Mesodermal cell (in vitro differentiated cells): ENCODE measurements at regions not wholly inside any gene's neighbourhood (a gene's known extent, or its start where the extent isn't known, plus 50 kb on each side); places are given as distances from the start of the nearest gene placed in this dataset.

ENCODE experiments used
- H3K27ac ChIP-seq: 2 replicates; pipeline ENCODE4 v1.7.0; 2013; ENCODE audit warnings: mild to moderate bottlenecking, low read depth, low read length, moderate library complexity; ENCODE audit not compliant: severe bottlenecking
- H3K36me3 ChIP-seq: 2 replicates; pipeline ENCODE4 v1.7.1; 2013; ENCODE audit warnings: mild to moderate bottlenecking, low read length, moderate library complexity; ENCODE audit not compliant: control insufficient read depth, insufficient read depth
- H3K4me1 ChIP-seq: one replicate; pipeline ENCODE4 v1.7.1; 2013; ENCODE audit warnings: mild to moderate bottlenecking, low read length; ENCODE audit not compliant: insufficient read depth, control insufficient read depth, poor library complexity, severe bottlenecking
- H3K4me3 ChIP-seq: 2 replicates; pipeline ENCODE4 v1.7.0; 2013; ENCODE audit warnings: low read length, control low read depth, mild to moderate bottlenecking; ENCODE audit not compliant: insufficient read depth, poor library complexity, severe bottlenecking; ENCODE audit errors: extremely low read depth
- H3K9me3 ChIP-seq: 2 replicates; pipeline ENCODE4 v1.7.1; 2013; ENCODE audit warnings: mild to moderate bottlenecking, low read length, moderate library complexity; ENCODE audit not compliant: control insufficient read depth
- WGBS, 2 experiments: methylation state at CpG; one replicate each; pipeline ENCODE4 v1.1.5; 2013; ENCODE audit warnings: missing lambda C conversion rate in 2 of 2; ENCODE audit not compliant: insufficient coverage in 2 of 2; 5-methylcytosine and 5-hydroxymethylcytosine counted together

DNA sequence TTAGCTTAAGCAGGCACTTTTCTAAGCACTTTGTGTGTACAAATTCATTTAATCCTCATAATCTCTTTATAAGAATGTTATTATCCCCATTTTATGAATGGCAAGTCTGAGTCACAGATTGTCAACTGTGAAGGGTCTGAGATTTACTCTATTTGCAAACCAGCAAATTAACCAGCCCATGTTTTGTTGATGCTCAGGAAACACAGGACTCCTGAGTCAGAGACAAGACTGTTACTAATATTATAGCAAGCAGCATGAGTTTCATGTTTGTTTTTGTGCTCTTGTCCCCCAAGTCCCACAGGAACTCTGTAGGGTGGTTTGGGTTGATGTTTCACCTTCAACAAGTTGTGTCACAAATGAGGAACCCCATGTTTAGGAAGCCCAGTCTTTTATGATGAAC lies 182.0 kb upstream of the PPP1R3A start:
- Histone ChIP-seq H3K27ac (no peak overlapping the region), H3K4me1 (peaks cover 5% of the 10 kb centered on the region), H3K36me3 (no peaks in the 10 kb centered on the region)

DNA sequence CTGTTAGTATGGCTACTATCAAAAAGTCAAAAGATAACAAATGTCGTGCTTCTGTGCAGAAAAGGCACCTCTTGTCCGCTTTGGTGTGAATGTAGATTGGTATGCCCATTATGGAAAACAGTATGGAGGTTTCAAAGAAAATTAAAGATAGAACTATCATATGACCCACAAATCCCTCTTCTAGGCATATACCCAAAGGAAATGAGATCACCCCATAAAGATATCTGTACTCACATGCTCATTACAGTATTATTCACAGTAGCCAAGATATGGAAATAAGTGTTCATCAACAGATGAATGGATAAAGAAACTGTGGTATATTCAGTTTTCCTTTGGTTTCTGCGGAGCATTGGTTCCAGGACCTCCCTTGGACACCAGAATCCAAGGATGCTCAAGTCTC lies 180.5 kb upstream of the PPP1R3A start:
- WGBS, 2 experiments, result 86 to 100% methylated on average over 1 to 2 of the region's 3 CpGs
- Histone ChIP-seq H3K4me1 (peaks cover 5% of the 10 kb centered on the region), H3K27ac (no peak overlapping the region), H3K36me3 (no peaks in the 10 kb centered on the region), H3K9me3 (no peaks in the 10 kb centered on the region), H3K4me3 (no peak overlapping the region)

More for the DNA sequence above, 182.0 kb upstream of the PPP1R3A start:
- Histone ChIP-seq H3K4me3 (no peak overlapping the region), H3K9me3 (no peaks in the 10 kb centered on the region)

DNA sequence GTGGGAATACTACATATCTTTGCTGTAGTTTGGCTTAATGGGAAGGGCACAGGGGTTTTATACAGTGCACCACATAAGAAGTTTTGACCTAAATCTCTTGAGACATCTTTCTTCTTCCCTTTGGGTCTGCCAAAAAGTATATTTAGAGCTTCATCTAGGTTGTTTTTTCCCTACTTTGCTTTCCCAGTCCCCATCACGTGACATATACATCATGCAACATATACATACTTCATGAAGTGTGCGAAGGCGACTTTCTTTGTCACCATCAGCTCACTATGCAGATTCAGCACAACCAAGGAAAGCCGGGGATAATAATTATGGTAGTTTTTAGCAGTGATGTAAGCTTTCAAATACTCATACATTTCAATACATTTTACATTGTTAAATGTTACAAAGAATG lies 177.1 kb upstream of the PPP1R3A start:
- H3K4me3 ChIP-seq, result no peak overlapping the region
- H3K9me3 ChIP-seq, result no peaks in the 10 kb centered on the region
- H3K36me3 ChIP-seq, result no peaks in the 10 kb centered on the region
- no peak overlapping the region for H3K27ac ChIP-seq
- H3K4me1 ChIP-seq, result peaks cover under 1% of the 10 kb centered on the region
- no CpG with 5 or more reads among the region's 4 CpGs for WGBS, 2 experiments

DNA sequence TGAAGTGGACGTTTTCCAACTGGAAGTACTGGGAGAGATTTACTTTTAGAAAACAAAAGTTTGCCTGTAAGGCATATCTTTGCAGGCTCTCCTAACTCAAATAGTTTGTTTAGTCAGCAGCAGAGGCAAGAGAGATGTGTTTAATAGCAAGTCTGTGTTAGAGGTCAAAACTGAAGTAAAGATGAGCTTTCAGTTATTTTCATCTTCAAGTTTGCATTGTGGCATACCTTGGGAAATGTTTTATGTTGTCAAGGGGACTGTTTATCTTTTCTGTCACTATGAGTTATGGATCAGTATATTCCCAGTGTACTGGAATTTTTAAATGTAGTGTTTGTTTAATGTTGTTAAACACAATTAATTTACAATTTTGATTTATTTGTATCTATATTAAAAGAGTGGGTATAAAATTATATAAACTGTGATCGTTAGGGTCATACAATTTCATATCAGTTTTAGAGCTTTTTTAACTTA lies 169.7 kb upstream of the PPP1R3A start:
- H3K36me3 ChIP-seq, result no peaks in the 10 kb centered on the region
- WGBS, 2 experiments, result 11% methylated on average over 1 of the region's 2 CpGs; no CpG with 5 or more reads in 1 of the 2 experiments
- no peak overlapping the region for H3K27ac ChIP-seq
- no peaks in the 10 kb centered on the region for H3K9me3 ChIP-seq
- H3K4me3 ChIP-seq, result no peak overlapping the region
- H3K4me1 ChIP-seq, result no peaks in the 10 kb centered on the region

DNA sequence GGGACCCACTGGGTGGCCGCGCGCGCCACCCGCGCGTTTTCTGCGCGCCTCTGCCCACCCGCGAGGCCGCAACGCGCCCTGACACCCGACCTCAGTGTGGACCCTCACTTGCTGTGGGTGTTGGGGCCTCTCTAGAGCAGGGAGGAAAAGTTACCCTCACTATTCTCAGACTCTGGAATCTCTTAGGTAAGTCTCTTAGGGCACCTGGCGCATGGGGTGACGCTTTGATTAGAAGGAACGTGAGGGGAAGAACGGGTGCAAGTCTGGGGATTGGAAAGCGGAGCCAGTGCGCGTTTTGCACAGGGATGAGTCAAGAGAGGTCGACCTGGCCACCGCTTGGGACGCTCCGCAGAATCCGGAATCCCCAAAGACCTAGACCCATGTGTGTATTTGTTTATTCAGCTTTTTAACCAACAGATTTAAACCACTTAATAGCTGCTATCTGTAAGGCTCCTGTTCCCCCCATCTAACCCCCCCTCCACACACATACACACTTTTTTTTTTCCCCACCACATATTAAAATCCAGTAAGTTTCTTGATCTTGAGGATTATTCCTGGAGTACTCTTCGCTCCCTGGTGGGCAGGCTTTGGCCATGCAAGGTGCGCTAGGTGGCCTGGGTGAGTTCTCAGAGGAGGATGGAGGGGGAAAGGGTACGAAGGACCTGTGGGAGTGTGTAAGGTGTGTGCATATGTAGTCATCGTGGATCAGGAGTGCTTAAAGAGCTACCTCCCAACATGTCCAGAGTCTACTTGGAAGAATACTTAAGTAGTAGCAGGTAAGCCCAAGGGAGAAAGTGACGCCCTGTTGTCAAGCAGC lies 169.1 kb upstream of the PPP1R3A start:
- no peak overlapping the region for H3K27ac ChIP-seq
- 1 to 3% methylated on average over 11 to 21 of the region's 32 CpGs for WGBS, 2 experiments
- no peaks in the 10 kb centered on the region for H3K9me3 ChIP-seq
- H3K36me3 ChIP-seq, result no peaks in the 10 kb centered on the region
- H3K4me3 ChIP-seq, result no peak overlapping the region
- no peaks in the 10 kb centered on the region for H3K4me1 ChIP-seq

DNA sequence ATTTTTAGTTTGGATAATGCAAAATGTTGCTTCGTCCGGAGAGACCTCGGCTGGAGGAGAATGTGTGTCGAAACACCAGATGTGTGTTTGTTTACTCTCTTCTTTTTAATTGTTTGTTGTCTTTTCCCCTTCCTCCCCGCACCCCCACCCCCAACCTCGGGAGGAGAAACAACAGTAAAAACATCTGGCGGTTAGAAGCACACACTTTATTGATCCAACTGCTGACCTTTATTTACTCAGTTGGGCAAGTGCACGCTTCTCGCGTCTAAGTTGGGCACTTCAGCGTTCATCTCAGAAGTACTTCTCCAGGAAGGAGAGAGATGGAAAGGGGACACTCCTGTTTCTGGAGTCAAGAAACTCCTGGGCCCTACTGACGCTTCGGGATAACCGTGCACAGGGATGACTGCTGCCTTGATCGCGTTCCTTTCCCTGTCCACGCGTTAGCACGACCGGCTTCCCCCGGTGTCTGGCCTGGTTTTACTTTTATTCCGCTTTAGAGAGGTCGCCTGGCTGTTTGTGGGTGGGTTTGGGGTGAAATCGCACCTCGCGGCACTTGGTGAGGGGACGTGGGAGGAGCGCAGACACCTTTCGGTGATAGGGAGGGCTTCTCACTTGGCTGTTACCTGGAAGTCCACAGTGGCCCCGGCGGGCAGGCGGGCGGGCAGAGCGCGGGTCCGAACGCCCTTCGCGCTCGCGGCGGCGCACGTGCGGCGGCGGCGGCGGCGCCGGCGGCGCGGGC lies 168.3 kb upstream of the PPP1R3A start:
- no peaks in the 10 kb centered on the region for H3K9me3 ChIP-seq

DNA sequence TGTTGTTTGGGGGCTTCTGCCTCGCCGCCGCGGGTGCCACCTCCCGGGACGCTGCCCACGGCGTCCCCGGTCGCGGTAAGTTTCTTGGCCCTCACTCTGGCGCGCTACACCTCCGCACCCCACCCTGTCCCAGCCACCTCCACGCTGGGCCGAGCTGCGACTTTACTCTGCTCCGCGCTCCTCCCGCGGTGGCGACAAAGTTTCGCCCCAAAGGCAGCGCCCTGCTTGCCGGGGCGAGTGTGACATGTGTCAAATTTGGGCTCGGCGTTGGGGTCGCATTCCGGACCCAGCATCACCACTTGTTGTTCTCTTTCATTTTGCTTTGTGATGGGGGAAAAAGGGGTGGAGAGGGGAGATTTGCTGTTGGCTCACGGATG lies 167.7 kb upstream of the PPP1R3A start:
- Histone ChIP-seq H3K36me3 (no peaks in the 10 kb centered on the region), H3K9me3 (no peaks in the 10 kb centered on the region), H3K4me1 (no peaks in the 10 kb centered on the region), H3K27ac (no peak overlapping the region), H3K4me3 (peak overlapping the region; percentile 54)
- 0% methylated on average over 17 to 22 of the region's 31 CpGs for WGBS, 2 experiments

More for the DNA sequence above, 168.3 kb upstream of the PPP1R3A start:
- Histone ChIP-seq H3K4me3 (peak overlapping the region; percentile 54), H3K4me1 (no peaks in the 10 kb centered on the region), H3K36me3 (no peaks in the 10 kb centered on the region), H3K27ac (no peak overlapping the region)
- 0% methylated on average over 40 to 41 of the region's 54 CpGs for WGBS, 2 experiments

DNA sequence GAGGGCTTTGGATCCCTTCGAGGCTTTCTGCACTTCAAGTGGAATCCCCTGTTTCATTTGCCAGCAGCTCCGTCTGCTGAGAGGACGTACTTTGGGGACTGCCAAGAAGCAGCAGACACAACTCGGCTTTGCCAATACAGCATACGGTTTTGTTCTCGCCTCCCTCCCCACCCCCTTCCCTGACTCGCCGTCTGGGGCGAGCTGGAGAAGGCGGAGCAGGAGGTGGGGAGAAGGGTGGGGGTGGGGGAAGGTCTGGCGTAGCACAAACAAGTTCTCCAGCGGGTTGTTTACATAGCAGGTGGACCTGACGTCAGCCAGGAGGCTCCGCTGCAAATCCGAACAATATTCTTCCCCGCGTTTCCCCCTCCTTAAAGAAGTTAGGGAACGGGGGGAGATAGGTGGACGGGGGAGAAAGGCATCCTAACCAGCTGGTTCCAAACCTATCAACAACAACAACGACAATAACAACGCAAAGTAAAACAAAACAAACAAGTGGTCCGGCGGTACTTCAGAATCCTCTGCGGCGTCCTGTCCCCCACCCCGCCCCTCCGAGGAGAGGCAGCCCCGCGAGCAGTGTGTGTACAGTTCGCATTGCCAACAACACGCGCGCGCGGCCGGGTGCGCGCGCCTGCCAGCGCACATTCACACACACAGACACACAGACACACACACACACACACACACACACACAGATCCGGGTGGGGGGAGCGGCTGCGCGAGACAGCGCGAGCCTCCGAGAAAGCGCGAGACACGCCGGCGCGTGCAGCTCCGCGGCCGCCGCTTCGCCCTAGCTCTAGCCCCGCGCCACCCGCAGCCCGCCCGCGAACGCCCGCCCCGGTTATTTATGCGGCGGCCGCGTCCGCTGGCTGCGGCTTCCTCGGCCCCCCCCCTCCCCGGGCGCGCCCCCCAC lies 167.0 kb upstream of the PPP1R3A start:
- H3K27ac ChIP-seq, result peak overlapping the region; percentile 59
- no peaks in the 10 kb centered on the region for H3K4me1 ChIP-seq
- H3K36me3 ChIP-seq, result no peaks in the 10 kb centered on the region
- 1% methylated on average over 22 to 33 of the region's 77 CpGs for WGBS, 2 experiments
- peak overlapping the region; percentile 54 for H3K4me3 ChIP-seq
- no peaks in the 10 kb centered on the region for H3K9me3 ChIP-seq

DNA sequence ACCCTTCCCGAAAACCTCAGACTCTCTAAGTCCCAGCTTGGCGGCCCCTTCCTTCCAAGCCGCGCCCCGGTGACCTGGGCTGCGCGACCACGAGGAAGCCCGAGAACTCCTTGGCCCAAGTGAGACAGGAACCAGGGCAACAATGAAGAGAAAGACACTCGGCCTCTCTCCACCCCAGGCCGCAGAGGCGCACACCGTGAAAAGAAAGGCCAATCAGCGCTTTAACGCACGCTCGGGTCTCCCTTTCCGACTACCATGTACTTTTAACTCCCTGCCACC lies 166.4 kb upstream of the PPP1R3A start:
- Histone ChIP-seq H3K9me3 (no peaks in the 10 kb centered on the region), H3K4me3 (peak overlapping the region; percentile 54), H3K4me1 (no peaks in the 10 kb centered on the region), H3K36me3 (no peaks in the 10 kb centered on the region), H3K27ac (peak overlapping the region; percentile 59)
- WGBS, 2 experiments, result 0% methylated on average over 9 to 11 of the region's 18 CpGs

DNA sequence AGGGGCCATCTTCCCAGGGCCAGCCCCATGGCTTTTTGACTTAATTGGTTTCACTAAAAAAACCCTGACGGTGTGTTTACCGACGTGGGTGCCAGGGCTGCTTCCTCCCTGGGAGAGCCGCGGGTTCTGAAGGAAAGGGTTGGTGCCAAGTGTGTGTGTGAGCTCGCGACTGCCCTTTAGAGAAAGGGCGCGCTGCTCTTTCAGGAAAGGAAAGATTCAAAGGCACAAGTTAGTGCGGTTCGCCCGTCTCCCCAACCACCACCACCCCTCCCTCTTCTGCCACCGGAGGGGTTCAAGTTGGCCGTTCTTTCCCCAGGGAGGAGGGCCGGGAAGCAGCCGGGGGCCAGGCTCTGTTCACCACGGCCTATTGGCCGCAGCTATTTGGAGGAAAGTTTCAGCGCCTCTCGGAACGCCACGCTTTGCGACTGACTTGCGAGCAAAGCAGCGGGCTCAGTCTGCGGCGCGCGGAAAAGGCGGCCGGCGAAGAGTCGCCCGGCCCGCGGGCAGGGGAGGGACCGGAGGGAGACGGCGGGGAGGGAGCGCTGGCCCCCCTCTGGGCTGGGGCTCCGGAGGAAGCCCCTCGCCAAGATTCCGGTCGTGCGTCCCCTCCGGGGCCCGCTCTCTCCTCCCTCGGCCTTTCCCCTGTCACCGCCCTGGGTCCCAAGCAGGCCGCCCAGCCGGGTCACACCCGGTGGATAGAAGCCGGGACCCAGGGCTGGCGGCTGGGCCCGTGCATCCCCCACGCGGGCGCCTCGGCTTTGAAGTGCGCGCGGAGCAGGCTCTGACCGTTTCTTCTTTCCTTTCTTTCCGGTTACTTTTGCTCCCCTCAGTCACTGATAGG lies 165.9 kb upstream of the PPP1R3A start:
- Histone ChIP-seq H3K9me3 (no peaks in the 10 kb centered on the region), H3K36me3 (no peaks in the 10 kb centered on the region), H3K27ac (peak overlapping the region; percentile 59), H3K4me3 (peak overlapping the region; percentile 54), H3K4me1 (no peaks in the 10 kb centered on the region)
- 0 to 1% methylated on average over 29 to 39 of the region's 64 CpGs for WGBS, 2 experiments
